ENCODE measurements at regions not wholly inside any gene's neighbourhood (a gene's known extent, or its start where the extent isn't known, plus 50 kb on each side); places are given as distances from the start of the nearest gene placed in this dataset.
A peak's percentile ranks its signal among the peaks of the same experiment; 100 is the strongest.
"Not testable (repeated sequence)": the region's sequence is repeated elsewhere in the genome, so short reads cannot be mapped to it uniquely, and the experiment has no call there.

GRCh38 chr13:28573595-28574373 lies 78.9 kb upstream of the FLT1 start:
- no peaks in the 10 kb centered on the region for H3K9me3 Mint-ChIP-seq

GRCh38 chr13:28572871-28573270 lies 77.9 kb upstream of the FLT1 start:
- peaks cover 2% of the 10 kb centered on the region for H3K27me3 Mint-ChIP-seq (ENCODE audit: low read depth)
- no peak overlapping the region for H3K27ac Mint-ChIP-seq (ENCODE audit: unreplicated experiment)
- no peaks in the 10 kb centered on the region for H3K36me3 Mint-ChIP-seq (ENCODE audit: low read depth)
- TF ChIP-seq CTCF (conservative IDR thresholded peaks at IDR 0.05): no peak
- H3K4me3 Mint-ChIP-seq: no peak overlapping the region
- no peaks in the 10 kb centered on the region for H3K4me1 Mint-ChIP-seq
- DNase-seq (ENCODE audit: low read depth, low spot score): no peak
- no peaks in the 10 kb centered on the region for H3K9me3 Mint-ChIP-seq

More at GRCh38 chr13:28573595-28574373, 78.9 kb upstream of the FLT1 start:
- no peak for TF ChIP-seq CTCF (conservative IDR thresholded peaks at IDR 0.05)
- H3K27me3 Mint-ChIP-seq (ENCODE audit: low read depth): peaks cover 2% of the 10 kb centered on the region
- no peak for DNase-seq (ENCODE audit: low read depth, low spot score)
- H3K4me1 Mint-ChIP-seq: no peaks in the 10 kb centered on the region
- no peak overlapping the region for H3K4me3 Mint-ChIP-seq
- no peaks in the 10 kb centered on the region for H3K36me3 Mint-ChIP-seq (ENCODE audit: low read depth)
- no peak overlapping the region for H3K27ac Mint-ChIP-seq (ENCODE audit: unreplicated experiment)

- H3K9me3 Mint-ChIP-seq; H3K36me3 Mint-ChIP-seq (ENCODE audit: low read depth); H3K4me1 Mint-ChIP-seq; H3K27me3 Mint-ChIP-seq (ENCODE audit: low read depth); H3K27ac Mint-ChIP-seq (ENCODE audit: unreplicated experiment); DNase-seq (ENCODE audit: low read depth, low spot score); H3K4me3 Mint-ChIP-seq: not testable (repeated sequence)
Measured at GRCh38 chr13:28570356-28570755, 75.4 kb upstream of the FLT1 start.

- H3K36me3 Mint-ChIP-seq (ENCODE audit: low read depth): no peaks in the 10 kb centered on the region
- H3K4me1 Mint-ChIP-seq: no peaks in the 10 kb centered on the region
- H3K4me3 Mint-ChIP-seq: no peak overlapping the region
- no peak for TF ChIP-seq CTCF (conservative IDR thresholded peaks at IDR 0.05)
- no peak for DNase-seq (ENCODE audit: low read depth, low spot score)
- H3K9me3 Mint-ChIP-seq: no peaks in the 10 kb centered on the region
- no peak overlapping the region for H3K27ac Mint-ChIP-seq (ENCODE audit: unreplicated experiment)
- H3K27me3 Mint-ChIP-seq (ENCODE audit: low read depth): no peaks in the 10 kb centered on the region
Measured at GRCh38 chr13:28569886-28570285, 75.0 kb upstream of the FLT1 start.

GRCh38 chr13:28568286-28568685 lies 73.4 kb upstream of the FLT1 start:
- Mint-ChIP-seq H3K4me1 (no peaks in the 10 kb centered on the region), H3K27ac (ENCODE audit: unreplicated experiment) (peak overlapping the region; percentile 47), H3K27me3 (ENCODE audit: low read depth) (no peaks in the 10 kb centered on the region), H3K36me3 (ENCODE audit: low read depth) (no peaks in the 10 kb centered on the region), H3K4me3 (no peak overlapping the region), H3K9me3 (no peaks in the 10 kb centered on the region)
- TF ChIP-seq CTCF (conservative IDR thresholded peaks at IDR 0.05): no peak
- DNase-seq (ENCODE audit: low read depth, low spot score): no peak

GRCh38 chr13:28566891-28567290 lies 72.0 kb upstream of the FLT1 start:
- no peaks in the 10 kb centered on the region for H3K4me1 Mint-ChIP-seq
- DNase-seq (ENCODE audit: low read depth, low spot score): no peak

More at GRCh38 chr13:28566891-28567290, 72.0 kb upstream of the FLT1 start:
- Mint-ChIP-seq H3K27ac (ENCODE audit: unreplicated experiment) (no peak overlapping the region), H3K36me3 (ENCODE audit: low read depth) (no peaks in the 10 kb centered on the region), H3K9me3 (no peaks in the 10 kb centered on the region), H3K4me3 (no peak overlapping the region), H3K27me3 (ENCODE audit: low read depth) (no peaks in the 10 kb centered on the region)
- no peak for TF ChIP-seq CTCF (conservative IDR thresholded peaks at IDR 0.05)
